Adrenal gland (tissue), 5 donors: ENCODE measurements at regions not wholly inside any gene's neighbourhood (a gene's known extent, or its start where the extent isn't known, plus 50 kb on each side); places are given as distances from the start of the nearest gene placed in this dataset.

Experiments
- CTCF ChIP-seq, 6 experiments: fragments of 450-650 bp in 4 of 6; fragments of 200-600 bp in 2 of 6; sonication (generic) in 1 of 6; IDR thresholded peaks; 1 replicate in 5 of 6; 2 replicates in 1 of 6; pipeline versions ENCODE4 v1.5.1 to v1.8.0; 2016 to 2021; ENCODE audit warnings: antibody characterized with exemption in 6 of 6, mild to moderate bottlenecking in 2 of 6, moderate library complexity in 1 of 6
- POLR2A ChIP-seq, 2 donors: fragments of 450-650 bp; IDR thresholded peaks; one replicate each; pipeline ENCODE4 v1.6.1; 2017; ENCODE audit warnings: antibody characterized with exemption in 2 of 2, mild to moderate bottlenecking in 2 of 2, moderate library complexity in 1 of 2
- donor health status: DM: no; HTN: no; CAD: no.

GRCh38 chr2:109062145-109062858, 66.7 kb upstream of the SH3RF3 start:
- no peak for TF ChIP-seq CTCF (IDR thresholded peaks at IDR 0.05)
- TF ChIP-seq POLR2A (IDR thresholded peaks at IDR 0.05), result no peak
